NCI-H526 (cell line): ENCODE measurements at regions not wholly inside any gene's neighbourhood (a gene's known extent, or its start where the extent isn't known, plus 50 kb on each side); places are given as distances from the start of the nearest gene placed in this dataset.
"Not testable (repeated sequence)": the region's sequence is repeated elsewhere in the genome, so short reads cannot be mapped to it uniquely, and the experiment has no call there.

ENCODE experiments used
- DNase-seq, 2 experiments: peaks; one replicate each; lab custom pipeline; 2025; lab: John Stamatoyannopoulos, UW

- DNase-seq, result no peak
These were observed 65.5 kb downstream of the VCX2 start for GRCh38 chrX:8105531-8105930.

DNA sequence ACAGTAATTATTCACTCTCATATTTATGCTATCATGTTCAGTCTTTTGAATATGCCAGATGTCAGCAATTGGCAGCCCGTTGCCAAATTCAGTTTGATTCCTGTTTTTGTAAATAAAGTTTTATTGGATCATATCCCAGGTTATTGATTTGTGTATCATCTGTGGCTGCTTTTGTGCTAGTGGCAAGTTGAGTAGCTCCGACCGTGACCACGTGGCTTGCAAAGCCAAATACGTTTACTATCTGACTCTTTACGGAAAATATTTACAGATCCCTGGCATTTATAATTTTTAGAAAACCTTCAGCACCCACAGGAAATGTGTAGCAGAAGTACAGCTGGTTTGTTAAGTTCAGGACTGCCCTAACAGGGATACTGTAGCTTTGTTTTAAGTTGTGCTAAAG lies 67.4 kb downstream of the VCX2 start:
- no peak for DNase-seq

GRCh38 chrX:8091510-8091909 lies 79.6 kb downstream of the VCX2 start:
- DNase-seq, result no peak

DNA sequence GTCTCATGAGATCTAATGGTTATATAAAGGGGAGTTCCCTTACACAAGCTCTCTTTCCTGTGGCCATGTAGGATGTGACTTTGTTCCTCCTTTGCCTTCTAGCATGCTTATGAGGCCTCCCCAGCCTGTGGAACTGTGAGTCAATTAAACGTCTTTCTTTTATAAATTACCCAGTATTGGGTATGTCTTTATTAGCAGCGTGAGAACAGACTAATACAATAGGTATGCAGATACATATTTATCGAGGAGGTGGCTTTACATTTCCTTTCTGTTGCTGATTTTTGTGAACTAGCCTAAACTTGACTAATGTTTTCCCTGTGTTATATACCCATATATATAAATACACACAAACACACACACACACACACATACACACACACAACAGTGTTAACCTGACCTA lies 80.2 kb downstream of the VCX2 start:
- no peak for DNase-seq

DNA sequence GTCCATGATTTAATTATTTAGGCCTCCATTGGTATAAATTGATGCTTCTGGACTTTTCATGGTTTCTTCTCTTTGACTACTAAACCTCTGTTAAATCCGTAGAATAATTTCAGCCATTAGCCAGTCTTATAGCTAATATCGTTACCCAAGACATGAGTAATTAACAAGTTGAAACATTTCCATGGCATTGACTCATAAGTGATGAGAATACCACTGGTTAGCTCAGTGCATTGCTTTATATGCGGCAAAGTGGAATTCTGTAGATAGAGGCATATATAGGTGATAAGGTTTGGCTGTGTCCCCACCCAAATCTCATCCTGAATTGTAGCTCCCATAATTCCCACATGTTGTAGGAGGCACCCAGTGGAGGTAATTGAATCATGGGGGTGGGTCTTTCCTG lies 80.6 kb downstream of the VCX2 start:
- no peak for DNase-seq

DNA sequence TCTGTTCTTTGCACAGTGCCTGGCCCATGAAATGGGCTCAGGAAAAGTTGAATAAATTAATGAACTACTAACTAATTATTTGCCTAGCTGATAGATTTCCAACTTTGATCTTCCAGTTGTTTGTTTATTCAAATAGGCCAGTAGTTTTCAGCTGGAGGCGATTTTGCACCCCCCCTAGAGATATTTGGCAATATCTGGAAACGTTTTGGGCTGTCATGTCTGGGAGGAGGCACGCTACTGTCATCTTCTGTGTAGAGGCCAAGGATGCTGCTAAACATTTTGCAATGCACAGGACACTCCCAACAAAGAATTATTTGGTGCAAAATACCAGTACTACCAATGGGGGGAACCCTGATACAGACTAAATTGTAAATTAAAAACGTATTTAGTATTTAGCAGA lies 81.9 kb downstream of the VCX2 start:
- DNase-seq, result no peak

- DNase-seq, result no peak
These were observed 87.1 kb downstream of the VCX2 start for GRCh38 chrX:8084006-8084405.

DNA sequence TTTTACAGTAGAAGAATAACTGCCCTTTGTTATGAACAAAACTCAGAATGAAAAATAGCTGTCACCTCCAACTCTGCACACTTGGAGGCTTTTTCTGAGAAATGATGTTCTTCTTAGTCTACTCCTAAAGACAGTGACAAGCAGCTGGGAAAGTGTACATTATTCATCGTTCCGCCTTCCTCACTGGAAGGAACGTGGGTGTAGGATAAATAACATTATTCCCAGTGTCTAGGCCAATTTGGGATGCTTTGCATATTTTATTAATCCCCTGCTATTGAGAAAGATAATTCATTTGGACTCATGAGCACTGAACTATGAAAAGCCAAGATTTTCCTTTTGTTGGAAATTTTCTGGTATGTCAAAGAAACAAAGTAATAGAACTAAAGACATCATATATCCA lies 87.8 kb downstream of the VCX2 start:
- no peak for DNase-seq

GRCh38 chrX:8075636-8076035 lies 95.4 kb downstream of the VCX2 start:
- no peak for DNase-seq

DNA sequence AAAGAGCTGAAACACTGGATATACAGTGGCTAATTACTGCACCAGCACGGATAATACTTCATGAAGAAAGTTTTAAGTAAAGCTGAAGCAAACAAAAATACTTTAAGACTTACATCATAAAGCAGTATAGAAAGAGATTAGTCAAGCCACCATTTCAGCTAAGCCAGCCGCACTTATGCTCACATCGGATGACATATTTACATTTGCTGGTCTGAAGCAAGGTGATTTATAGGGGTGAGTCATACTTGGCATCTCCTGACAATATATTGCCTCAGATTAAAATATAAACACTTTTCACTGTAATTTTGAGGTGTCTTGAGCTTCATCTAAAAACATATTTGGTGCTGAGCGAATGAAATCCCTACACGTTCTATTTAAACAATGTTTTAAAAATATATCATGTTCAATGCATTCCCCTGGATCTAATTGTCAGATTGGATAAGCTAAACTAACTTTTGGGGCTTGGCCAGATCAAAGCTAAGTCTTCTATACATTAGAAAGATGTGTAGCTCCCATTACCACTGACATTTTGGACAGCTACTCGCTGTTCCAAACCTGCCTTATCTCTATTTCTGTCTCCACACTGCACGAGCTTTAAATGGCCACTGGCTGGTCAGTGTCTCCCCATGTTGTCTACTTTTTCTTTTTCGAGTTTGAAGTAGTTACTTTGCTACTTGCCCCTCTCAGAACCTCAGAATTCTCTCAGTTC lies 103.2 kb downstream of the VCX2 start:
- DNase-seq, result no peak

- DNase-seq, result no peak
These were observed 118.2 kb downstream of the VCX2 start for GRCh38 chrX:8052909-8053308.

DNA sequence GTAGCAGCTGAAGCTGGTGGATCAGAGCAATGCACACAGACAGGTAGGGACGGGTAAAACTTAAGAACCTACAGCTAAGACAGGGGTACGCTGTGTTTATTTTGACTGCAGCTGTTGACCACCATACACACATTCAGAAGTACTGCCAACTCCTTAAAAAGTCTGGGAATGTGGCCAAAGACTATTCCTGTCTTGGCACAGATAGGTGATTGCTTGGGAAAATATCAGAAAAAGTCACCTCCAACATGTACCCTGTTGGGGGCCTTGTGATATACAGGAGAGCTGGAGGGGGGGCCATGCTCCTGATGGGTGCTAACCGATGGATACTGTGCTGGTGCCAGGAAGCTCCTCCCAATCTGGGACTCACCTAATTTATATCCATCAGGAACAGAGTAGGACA lies 121.2 kb downstream of the VCX2 start:
- DNase-seq, result no peak

GRCh38 chrX:8048466-8048865 lies 121.3 kb upstream of the PNPLA4 start:
- peak in 1 of 2 experiments; percentile 1 for DNase-seq

DNA sequence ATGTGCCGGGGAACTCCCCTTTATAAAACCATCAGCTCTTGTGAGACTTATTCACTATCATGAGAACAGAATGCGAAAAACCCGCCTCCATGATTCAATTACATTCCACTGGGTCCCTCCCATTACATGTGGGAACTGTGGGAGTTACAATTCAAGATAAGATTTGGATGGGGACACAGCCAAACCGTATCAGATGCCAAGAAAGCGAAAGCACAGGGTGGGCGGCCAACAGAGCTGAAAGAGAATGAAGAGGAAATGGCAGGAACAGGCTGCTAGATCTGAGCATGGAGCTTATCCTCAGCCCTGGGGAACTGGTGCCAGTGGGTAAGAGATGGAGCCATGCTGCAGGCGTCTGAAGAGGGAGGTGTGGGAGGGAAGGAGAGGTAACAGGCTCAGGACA lies 117.7 kb upstream of the PNPLA4 start:
- DNase-seq, result no peak

DNA sequence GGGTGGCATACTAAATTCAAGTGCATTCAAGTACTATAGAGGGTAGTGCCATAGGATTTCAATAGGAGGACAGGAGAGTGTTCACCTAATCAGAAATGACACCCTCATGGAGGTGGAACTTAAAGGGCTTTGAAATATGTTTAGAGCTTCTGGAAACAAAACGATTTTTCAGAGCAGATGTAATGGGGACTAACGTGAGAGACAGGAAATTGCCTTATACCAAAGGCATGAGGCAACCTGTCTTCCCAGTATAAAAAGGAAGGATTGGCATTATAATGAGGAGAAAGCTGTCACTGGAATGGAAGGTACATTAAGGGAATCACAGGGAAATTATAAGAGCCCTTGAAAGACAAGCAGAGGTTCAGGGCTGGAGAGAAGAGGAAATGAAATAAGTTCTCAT lies 116.3 kb upstream of the PNPLA4 start:
- no peak for DNase-seq

- DNase-seq, result no peak
These were observed 115.9 kb upstream of the PNPLA4 start for GRCh38 chrX:8043121-8043520.

DNA sequence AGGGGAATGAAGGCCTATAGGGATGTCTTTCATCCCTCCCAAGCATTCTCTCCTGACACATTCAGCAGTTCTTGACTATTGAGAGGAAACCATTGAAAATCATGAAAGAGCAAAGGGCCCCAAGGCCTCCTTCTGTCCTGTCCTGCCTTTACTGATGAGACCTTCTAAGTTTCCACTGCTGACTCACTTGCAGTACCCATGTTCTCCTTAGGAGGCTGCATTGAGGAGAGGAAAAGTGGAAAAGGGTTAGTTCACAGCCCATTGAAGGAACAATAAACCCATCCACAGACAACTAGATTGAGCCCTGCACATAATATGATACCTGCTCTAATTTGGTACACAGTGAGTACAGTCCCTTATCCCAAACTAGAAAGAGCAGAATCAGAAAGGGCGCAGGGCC lies 115.1 kb upstream of the PNPLA4 start:
- DNase-seq, result peak in 1 of 2 experiments; percentile 59

- DNase-seq, result not testable (repeated sequence)
These were observed 112.5 kb upstream of the PNPLA4 start for GRCh38 chrX:8039711-8040110.

DNA sequence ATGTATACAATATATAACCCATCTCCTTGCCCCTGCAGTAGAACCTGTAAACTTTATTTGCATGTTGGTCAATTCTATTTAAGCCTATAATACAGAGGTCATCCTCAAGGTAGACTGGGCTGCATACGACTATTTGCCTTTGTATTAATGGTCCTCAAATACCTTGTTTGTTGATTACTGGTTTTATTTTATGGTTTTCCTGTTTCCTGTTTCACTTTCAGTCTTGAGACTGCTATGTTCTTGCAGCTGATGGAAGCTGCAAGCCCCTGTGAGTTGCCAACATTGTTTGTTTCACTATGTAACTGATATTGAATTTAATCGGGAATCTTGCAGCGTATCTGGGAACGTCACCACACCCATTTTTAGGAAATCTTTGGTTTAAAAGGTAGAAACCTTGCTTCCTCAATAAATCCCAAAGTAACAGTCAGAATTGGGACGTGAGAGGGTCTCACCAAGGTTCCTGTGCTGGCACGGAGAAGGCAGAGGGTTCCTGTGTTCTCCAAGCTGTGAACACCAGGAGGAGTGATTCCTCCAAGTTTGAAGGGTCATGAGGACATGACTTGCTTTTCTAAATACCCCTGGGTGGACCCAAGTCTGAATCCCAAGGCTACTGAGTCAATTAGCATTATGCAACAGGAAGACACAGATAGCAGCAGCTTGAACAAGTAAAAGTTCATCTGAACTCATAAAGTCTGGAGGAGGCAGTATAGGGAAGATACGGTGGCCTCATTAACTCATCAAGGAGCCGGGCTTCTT lies 110.6 kb upstream of the PNPLA4 start:
- DNase-seq, result no peak

DNA sequence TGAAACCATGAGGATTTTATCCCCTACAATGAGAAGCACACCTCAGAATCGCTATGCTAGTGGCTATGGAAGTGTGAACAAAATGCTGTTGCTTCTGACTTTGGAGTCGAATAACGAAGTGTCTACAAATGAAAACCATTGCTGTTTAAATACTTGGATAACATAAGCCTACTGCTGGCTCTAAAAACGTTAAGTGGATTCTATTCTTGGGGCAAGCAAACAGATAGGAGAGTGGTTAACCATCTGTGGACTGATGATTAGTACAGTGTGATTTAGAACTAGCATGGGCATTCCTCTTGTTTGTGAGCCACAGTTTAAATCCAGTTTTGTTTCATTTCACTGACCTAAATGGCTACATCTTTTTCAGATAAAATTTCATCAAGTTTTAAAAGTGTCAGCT lies 109.7 kb upstream of the PNPLA4 start:
- no peak for DNase-seq

- DNase-seq, result no peak
These were observed 106.8 kb upstream of the PNPLA4 start for GRCh38 chrX:8034058-8034457.

DNA sequence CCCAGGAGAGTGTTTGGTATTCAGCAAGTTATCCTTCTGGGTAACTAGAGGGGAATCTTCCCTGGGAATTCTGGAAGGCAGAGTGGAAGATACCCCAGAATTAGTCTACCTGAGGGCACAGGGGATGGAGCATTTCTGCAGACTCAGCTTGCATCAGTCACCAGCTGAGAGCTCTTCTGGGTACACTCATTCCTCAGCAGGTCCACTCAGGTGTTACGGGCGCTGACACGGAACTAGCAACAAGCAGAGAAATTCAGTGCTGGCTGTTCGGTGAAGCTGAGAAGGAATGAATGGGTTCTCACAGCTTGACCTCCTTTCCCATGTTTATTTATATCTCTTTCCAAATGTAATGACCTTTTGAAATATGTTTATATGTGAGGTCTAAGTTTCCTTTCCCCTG lies 106.0 kb upstream of the PNPLA4 start:
- no peak for DNase-seq

GRCh38 chrX:8030361-8030760 lies 103.1 kb upstream of the PNPLA4 start:
- DNase-seq, result no peak

DNA sequence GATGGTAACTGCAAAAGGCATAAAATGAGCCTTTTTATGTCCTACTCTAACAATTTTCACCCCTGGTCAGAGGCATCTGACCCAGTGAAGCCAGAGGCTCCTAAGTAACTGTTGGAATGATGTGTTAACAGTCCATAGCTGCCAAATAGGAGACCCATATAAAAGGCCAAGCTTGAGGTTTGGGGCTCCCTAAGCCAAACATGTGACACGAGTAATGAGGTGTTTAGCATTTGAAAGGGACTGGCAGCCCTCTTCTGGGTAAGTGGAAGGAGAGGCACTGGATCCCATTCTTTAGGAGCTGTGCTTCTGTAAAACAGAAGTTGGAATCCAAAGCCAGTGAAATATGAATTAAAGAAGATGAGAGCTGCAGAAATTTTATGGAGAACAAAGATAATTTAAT lies 100.6 kb upstream of the PNPLA4 start:
- DNase-seq, result no peak
